ENCODE measurements at regions not wholly inside any gene's neighbourhood (a gene's known extent, or its start where the extent isn't known, plus 50 kb on each side); places are given as distances from the start of the nearest gene placed in this dataset.
A peak's percentile ranks its signal among the peaks of the same experiment; 100 is the strongest.

GRCh38 chr9:94016744-94017143, 61.6 kb upstream of the BARX1 start:
- no peak for TF ChIP-seq EZH2 (IDR thresholded peaks at IDR 0.05; ENCODE audit: low read length, missing control alignments)
- TF ChIP-seq, protein P1, sequence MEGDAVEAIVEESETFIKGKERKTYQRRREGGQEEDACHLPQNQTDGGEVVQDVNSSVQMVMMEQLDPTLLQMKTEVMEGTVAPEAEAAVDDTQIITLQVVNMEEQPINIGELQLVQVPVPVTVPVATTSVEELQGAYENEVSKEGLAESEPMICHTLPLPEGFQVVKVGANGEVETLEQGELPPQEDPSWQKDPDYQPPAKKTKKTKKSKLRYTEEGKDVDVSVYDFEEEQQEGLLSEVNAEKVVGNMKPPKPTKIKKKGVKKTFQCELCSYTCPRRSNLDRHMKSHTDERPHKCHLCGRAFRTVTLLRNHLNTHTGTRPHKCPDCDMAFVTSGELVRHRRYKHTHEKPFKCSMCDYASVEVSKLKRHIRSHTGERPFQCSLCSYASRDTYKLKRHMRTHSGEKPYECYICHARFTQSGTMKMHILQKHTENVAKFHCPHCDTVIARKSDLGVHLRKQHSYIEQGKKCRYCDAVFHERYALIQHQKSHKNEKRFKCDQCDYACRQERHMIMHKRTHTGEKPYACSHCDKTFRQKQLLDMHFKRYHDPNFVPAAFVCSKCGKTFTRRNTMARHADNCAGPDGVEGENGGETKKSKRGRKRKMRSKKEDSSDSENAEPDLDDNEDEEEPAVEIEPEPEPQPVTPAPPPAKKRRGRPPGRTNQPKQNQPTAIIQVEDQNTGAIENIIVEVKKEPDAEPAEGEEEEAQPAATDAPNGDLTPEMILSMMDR (conservative IDR thresholded peaks at IDR 0.05 in 1 of 2, IDR thresholded peaks at IDR 0.05 in 1 of 2; ENCODE audit: low read depth in 1 of 2, low read length in 2 of 2) = no peak
- Histone ChIP-seq H3K4me1 (ENCODE audit: control insufficient read depth, extremely low read depth, insufficient read depth, low read length) (no peaks in the 10 kb centered on the region), H3K27me3 (ENCODE audit: control insufficient read depth, insufficient read depth, low read length) (no peaks in the 10 kb centered on the region)

DNA sequence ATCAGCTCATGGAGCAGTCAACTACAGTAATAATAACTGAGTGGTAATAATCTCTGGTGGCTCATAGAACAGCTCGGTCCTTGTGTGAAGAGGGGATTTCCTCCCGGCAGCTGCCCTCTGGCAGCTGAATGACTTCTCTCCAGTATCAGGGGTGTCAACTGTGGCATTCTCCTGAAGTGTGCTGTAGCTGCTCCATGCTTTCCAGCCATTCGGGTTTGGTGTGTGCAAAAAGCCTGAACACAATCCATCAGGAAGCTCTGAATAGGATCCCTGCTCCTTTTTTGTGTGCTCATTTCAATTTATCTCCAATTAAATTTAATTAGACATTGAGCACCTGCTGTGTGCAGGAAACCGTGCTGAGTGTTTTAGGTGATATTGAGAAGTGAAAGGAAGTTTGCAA, 59.8 kb upstream of the BARX1 start:
- Histone ChIP-seq H4K20me1 (ENCODE audit: control insufficient read depth, extremely low read depth, insufficient read depth, low read length) (no peaks in the 10 kb centered on the region), H3K4me3 (replicated peaks in 1 of 4; ENCODE audit: control extremely low read depth in 1 of 4, insufficient read depth in 1 of 4, low read depth in 3 of 4, low read length in 4 of 4) (no peak overlapping the region), H3K36me3 (ENCODE audit: control insufficient read depth, insufficient read depth, low read length) (no peaks in the 10 kb centered on the region), H3K4me1 (ENCODE audit: control insufficient read depth, extremely low read depth, insufficient read depth, low read length) (no peaks in the 10 kb centered on the region), H3K9me3 (ENCODE audit: control insufficient read depth, insufficient read depth, low read depth, low read length) (no peaks in the 10 kb centered on the region), H3K27me3 (ENCODE audit: control insufficient read depth, insufficient read depth, low read length) (no peaks in the 10 kb centered on the region), H3K9ac (ENCODE audit: insufficient read depth, low read length) (no peak overlapping the region), H3K4me2 (ENCODE audit: extremely low read depth, insufficient read depth, low read length) (no peak overlapping the region), H2AFZ (ENCODE audit: low read length) (no peak overlapping the region), H3K27ac (ENCODE audit: insufficient read depth, low read length) (no peak overlapping the region), H3K79me2 (ENCODE audit: control insufficient read depth, insufficient read depth, low read length) (no peaks in the 10 kb centered on the region)
- DNase-seq (ENCODE audit: low read depth in 2 of 2) = no peak
- TF ChIP-seq, protein P1 (conservative IDR thresholded peaks at IDR 0.05 in 1 of 2, IDR thresholded peaks at IDR 0.05 in 1 of 2; ENCODE audit: low read depth in 1 of 2, low read length in 2 of 2) = no peak
- no peak for TF ChIP-seq EZH2 (IDR thresholded peaks at IDR 0.05; ENCODE audit: low read length, missing control alignments)

More at GRCh38 chr9:94016744-94017143, 61.6 kb upstream of the BARX1 start:
- Histone ChIP-seq H4K20me1 (ENCODE audit: control insufficient read depth, extremely low read depth, insufficient read depth, low read length) (no peaks in the 10 kb centered on the region), H3K79me2 (ENCODE audit: control insufficient read depth, insufficient read depth, low read length) (no peaks in the 10 kb centered on the region), H3K4me2 (ENCODE audit: extremely low read depth, insufficient read depth, low read length) (no peak overlapping the region), H3K9me3 (ENCODE audit: control insufficient read depth, insufficient read depth, low read depth, low read length) (no peaks in the 10 kb centered on the region), H3K4me3 (replicated peaks in 1 of 4; ENCODE audit: control extremely low read depth in 1 of 4, insufficient read depth in 1 of 4, low read depth in 3 of 4, low read length in 4 of 4) (no peak overlapping the region), H3K27ac (ENCODE audit: insufficient read depth, low read length) (no peak overlapping the region), H3K9ac (ENCODE audit: insufficient read depth, low read length) (no peak overlapping the region), H3K36me3 (ENCODE audit: control insufficient read depth, insufficient read depth, low read length) (no peaks in the 10 kb centered on the region), H2AFZ (ENCODE audit: low read length) (no peak overlapping the region)
- DNase-seq (ENCODE audit: low read depth in 2 of 2) = no peak

DNA sequence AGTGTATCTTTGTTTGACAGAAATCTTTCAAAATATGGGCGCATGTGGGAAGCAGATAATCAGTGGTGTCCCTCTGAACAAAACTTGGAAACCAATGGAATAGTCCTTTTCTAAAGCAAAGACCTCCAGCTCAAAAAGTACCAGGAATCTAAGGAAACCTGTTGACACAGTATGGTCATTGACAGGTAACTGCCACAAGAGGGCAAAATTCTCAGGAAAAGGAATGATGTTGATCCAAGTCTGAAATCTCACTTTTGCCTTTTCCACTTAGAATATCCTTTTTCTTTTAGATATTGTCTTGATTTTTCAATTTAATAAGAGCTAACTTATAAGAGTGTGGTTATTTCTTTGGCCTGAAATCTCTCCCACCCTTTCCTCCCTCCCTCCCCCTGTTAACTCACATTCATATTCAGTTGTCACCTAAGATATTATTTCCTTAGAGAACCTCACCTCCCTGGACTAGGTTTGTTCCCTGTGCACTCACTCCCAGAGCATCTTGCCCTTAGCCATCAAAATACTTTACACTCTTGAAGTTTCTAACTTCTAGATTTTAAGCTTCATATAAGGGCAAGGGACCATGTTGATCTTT, 59.0 kb upstream of the BARX1 start:
- Histone ChIP-seq H3K4me3 (replicated peaks in 1 of 4; ENCODE audit: control extremely low read depth in 1 of 4, insufficient read depth in 1 of 4, low read depth in 3 of 4, low read length in 4 of 4) (no peak overlapping the region), H3K79me2 (ENCODE audit: control insufficient read depth, insufficient read depth, low read length) (no peaks in the 10 kb centered on the region), H3K4me1 (ENCODE audit: control insufficient read depth, extremely low read depth, insufficient read depth, low read length) (no peaks in the 10 kb centered on the region), H4K20me1 (ENCODE audit: control insufficient read depth, extremely low read depth, insufficient read depth, low read length) (no peaks in the 10 kb centered on the region), H3K9ac (ENCODE audit: insufficient read depth, low read length) (no peak overlapping the region), H3K4me2 (ENCODE audit: extremely low read depth, insufficient read depth, low read length) (no peak overlapping the region), H3K9me3 (ENCODE audit: control insufficient read depth, insufficient read depth, low read depth, low read length) (no peaks in the 10 kb centered on the region), H3K36me3 (ENCODE audit: control insufficient read depth, insufficient read depth, low read length) (no peaks in the 10 kb centered on the region), H3K27me3 (ENCODE audit: control insufficient read depth, insufficient read depth, low read length) (no peaks in the 10 kb centered on the region), H3K27ac (ENCODE audit: insufficient read depth, low read length) (no peak overlapping the region), H2AFZ (ENCODE audit: low read length) (no peak overlapping the region)
- no peak for TF ChIP-seq EZH2 (IDR thresholded peaks at IDR 0.05; ENCODE audit: low read length, missing control alignments)
- TF ChIP-seq, protein P1 (conservative IDR thresholded peaks at IDR 0.05 in 1 of 2, IDR thresholded peaks at IDR 0.05 in 1 of 2; ENCODE audit: low read depth in 1 of 2, low read length in 2 of 2) = peak; percentile 55 to 77
- peak; percentile 34 to 60 for DNase-seq (ENCODE audit: low read depth in 2 of 2)
